BJ (cell line): ENCODE measurements at regions not wholly inside any gene's neighbourhood (a gene's known extent, or its start where the extent isn't known, plus 50 kb on each side); places are given as distances from the start of the nearest gene placed in this dataset.
"Not testable (repeated sequence)": the region's sequence is repeated elsewhere in the genome, so short reads cannot be mapped to it uniquely, and the experiment has no call there.

Source experiments
- CTCF ChIA-PET: fragments of 350-600 bp; formaldehyde crosslinking; extraction: SDS; loops from one replicate; lab custom pipeline; 2021; ENCODE audit warnings: antibody characterized with exemption, inconsistent platforms; lab: Yijun Ruan, JAX
- POLR2A ChIA-PET: fragments of 300-600 bp; sonication (Branson Sonifier 250); formaldehyde crosslinking; extraction: SDS; loops from one replicate; lab custom pipeline; 2021; ENCODE audit warnings: antibody characterized with exemption; lab: Charles Lee
- DNase-seq: peaks from one replicate; pipeline ENCODE4 v3.0.0-alpha.2; 2011; ENCODE audit warnings: low read depth
- H3K27me3 ChIP-seq: 2 replicates; pipeline ENCODE4 v1.6.0; 2011; ENCODE audit warnings: low read length; ENCODE audit not compliant: control insufficient read depth, insufficient read depth
- H3K36me3 ChIP-seq: 2 replicates; pipeline ENCODE4 v1.5.1; 2011; ENCODE audit warnings: low read length; ENCODE audit not compliant: control insufficient read depth, insufficient read depth
- H3K4me3 ChIP-seq: 2 replicates; pipeline ENCODE4 v1.5.1; 2011; ENCODE audit warnings: low read depth, mild to moderate bottlenecking, control low read depth, low read length
- TF ChIP-seq, protein P1 (sequence below): IDR thresholded peaks from 2 replicates; pipeline ENCODE4 v1.5.1; 2011; ENCODE audit warnings: low read depth, mild to moderate bottlenecking, control low read depth, inconsistent platforms, low read length, moderate library complexity; ENCODE audit not compliant: insufficient read depth

DNA sequence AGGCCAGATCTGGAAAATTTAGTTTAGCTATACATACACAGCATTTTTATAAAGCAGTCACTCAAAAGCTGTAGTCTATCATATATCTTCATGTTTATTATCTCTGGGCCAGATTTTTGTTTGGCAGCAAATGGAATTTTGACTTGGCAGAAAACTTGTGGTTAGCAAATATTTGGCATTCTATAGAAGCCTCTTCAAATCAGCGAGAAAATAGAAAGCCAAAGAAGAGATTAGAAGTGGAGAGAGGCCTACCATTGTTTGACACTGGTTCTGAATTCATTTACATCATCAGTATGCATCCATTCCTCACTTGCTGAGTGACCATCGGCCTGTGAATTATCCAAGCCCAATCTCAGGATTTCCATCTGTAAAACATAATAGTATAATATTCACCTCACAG, 1077.6 kb downstream of the GALC start:
- no peaks in the 10 kb centered on the region; the same call in 1 of the 2 replicates for H3K27me3 ChIP-seq
- ChIA-PET CTCF (interaction anchor here (1.1 to 1.5 kb wide), 2 partner anchors 8 to 701 kb away, joined by 3 to 5 read pairs; no protein-coding TSS in a partner anchor), POLR2A (no interaction called here)
- no peak for DNase-seq
- no peak overlapping the region for H3K4me3 ChIP-seq
- H3K36me3 ChIP-seq = no peaks in the 10 kb centered on the region
- TF ChIP-seq, protein P1, sequence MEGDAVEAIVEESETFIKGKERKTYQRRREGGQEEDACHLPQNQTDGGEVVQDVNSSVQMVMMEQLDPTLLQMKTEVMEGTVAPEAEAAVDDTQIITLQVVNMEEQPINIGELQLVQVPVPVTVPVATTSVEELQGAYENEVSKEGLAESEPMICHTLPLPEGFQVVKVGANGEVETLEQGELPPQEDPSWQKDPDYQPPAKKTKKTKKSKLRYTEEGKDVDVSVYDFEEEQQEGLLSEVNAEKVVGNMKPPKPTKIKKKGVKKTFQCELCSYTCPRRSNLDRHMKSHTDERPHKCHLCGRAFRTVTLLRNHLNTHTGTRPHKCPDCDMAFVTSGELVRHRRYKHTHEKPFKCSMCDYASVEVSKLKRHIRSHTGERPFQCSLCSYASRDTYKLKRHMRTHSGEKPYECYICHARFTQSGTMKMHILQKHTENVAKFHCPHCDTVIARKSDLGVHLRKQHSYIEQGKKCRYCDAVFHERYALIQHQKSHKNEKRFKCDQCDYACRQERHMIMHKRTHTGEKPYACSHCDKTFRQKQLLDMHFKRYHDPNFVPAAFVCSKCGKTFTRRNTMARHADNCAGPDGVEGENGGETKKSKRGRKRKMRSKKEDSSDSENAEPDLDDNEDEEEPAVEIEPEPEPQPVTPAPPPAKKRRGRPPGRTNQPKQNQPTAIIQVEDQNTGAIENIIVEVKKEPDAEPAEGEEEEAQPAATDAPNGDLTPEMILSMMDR = no peak

DNA sequence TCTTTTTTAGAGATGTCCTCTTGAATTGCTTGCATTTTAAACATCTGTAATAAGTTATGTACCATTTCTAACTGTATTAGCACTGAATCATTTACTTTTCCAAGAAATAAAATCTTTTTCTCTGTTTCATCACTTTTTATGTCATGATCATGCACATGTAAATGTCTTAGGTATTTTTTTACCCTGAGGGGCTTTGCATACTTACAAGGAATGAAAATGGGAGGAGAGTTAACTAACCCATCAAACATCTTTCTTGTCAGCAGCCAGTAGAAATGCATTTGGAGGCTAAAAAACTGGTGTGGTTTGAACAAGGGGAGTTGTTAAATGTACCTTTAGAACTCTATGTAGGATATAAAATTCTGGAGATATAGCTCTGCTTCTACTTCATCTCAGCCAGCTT, 1080.3 kb downstream of the GALC start:
- ChIA-PET CTCF (no interaction called here), POLR2A (no interaction called here)
- no peaks in the 10 kb centered on the region for H3K27me3 ChIP-seq
- no peaks in the 10 kb centered on the region for H3K36me3 ChIP-seq
- H3K4me3 ChIP-seq = no peak overlapping the region
- TF ChIP-seq, protein P1 = no peak
- DNase-seq = peak; percentile 47

DNA sequence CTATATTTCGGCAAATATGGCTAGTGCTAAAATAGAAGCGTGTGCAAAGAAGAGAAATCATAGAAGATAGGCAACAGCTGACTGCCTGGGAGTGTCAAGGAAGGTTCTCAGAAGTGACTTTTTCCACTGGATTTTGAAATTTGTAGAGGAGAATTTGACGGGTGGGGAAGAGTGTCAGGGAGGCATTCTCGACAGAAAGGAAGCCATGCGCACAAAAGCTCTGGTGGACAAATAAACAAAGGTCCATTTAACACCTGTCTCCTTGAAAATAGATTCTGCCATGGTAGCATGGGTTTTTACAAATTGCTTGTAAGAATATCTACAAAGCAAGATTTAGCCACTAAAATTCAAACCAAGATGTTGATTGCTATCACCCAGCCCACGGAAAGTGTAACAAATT, 1081.5 kb downstream of the GALC start:
- POLR2A ChIA-PET = no interaction called here
- DNase-seq = no peak
- no peaks in the 10 kb centered on the region for H3K36me3 ChIP-seq
- no peak overlapping the region for H3K4me3 ChIP-seq
- no peaks in the 10 kb centered on the region for H3K27me3 ChIP-seq
- CTCF ChIA-PET = no interaction called here
- TF ChIP-seq, protein P1 = no peak

DNA sequence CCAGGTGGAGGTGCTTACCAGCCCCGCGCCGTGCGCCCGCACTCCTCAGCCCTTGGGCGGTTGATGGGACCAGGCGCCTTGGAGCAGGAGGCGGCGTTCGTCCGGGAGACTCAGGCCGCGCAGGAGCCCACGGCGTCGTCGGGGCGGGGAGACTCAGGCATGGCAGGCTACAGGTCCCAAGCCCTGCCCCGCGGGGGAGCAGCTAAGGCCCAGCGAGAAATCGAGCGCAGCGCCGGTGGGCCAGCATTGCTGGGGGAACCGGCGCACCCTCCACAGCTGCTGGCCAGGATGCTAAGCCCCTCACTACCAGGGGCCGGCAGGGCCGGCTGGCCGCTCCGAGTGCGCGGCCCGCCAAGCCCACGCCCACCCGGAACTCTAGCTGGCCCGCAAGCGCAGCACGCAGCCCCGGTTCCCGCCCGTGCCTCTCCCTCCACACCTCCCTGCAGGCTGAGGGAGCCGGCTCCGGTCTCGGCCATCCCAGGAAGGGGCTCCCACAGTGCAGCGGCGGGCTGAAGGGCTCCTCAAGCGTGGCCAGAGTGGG, 1087.5 kb downstream of the GALC start:
- POLR2A ChIA-PET = not testable (repeated sequence)

DNA sequence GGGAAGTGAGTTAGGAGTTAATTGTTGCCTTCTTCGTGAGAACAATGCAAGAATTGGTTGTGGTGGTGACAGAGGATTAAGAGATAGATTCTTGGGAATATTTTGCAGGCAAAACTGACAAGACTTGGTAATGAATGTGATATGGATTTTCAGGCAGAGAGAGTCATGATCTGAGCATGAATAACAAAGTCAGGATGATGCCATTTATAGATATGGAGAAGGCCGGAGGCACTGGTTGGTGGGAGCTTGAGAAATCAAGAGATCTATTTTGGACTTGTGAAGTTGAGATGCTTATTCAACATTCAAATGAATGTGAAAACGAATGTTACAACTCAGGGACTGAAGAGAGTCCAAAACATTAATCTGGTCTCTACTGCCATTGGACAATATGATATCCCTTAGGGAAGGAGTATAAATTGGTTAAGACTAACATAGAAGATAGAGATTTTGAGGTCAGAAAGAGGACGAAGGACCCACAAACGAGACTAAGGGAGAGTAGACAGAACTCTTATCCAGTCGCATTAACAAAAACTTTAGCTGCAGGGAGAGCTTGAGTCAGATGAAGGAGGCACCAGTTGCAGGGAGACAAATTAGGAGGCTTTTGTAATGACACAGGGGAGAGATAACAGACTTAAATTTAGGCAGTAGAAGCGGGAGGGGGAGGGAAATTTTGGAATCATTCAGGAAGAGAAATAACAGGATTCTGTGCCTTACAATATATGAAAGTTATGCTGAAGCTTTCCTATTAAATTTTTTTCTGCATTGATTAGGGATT, 1090.6 kb downstream of the GALC start:
- no peak for DNase-seq

More for the DNA sequence above, 1087.5 kb downstream of the GALC start:
- CTCF ChIA-PET = interaction anchor here (0.9 kb wide), 1 partner anchor 1023 kb away, joined by 3 read pairs; no protein-coding TSS in a partner anchor
- H3K4me3 ChIP-seq, H3K27me3 ChIP-seq, DNase-seq, H3K36me3 ChIP-seq: not testable (repeated sequence)

More for the DNA sequence above, 1090.6 kb downstream of the GALC start:
- Histone ChIP-seq H3K27me3 (no peaks in the 10 kb centered on the region), H3K4me3 (no peak overlapping the region), H3K36me3 (no peaks in the 10 kb centered on the region)
- ChIA-PET CTCF (interaction anchor here (0.6 to 1.9 kb wide), 4 partner anchors 28 to 452 kb away, joined by 3 to 6 read pairs (median 3); no protein-coding TSS in a partner anchor), POLR2A (no interaction called here)
- TF ChIP-seq, protein P1 = no peak
